HL-60 (cell line): ENCODE measurements at regions not wholly inside any gene's neighbourhood (a gene's known extent, or its start where the extent isn't known, plus 50 kb on each side); places are given as distances from the start of the nearest gene placed in this dataset.

ENCODE experiments used
- DNase-seq, 2 experiments: peaks; one replicate each; pipeline ENCODE4 v3.0.0-alpha.2; 2010 to 2020; ENCODE audit warnings: low read depth in 1 of 2, low spot score in 1 of 2
- H3K27ac ChIP-seq: fragments of 250-450 bp; sonication (Bioruptor Pico); replicated peaks from 2 replicates; pipeline ENCODE4 v1.5.1; 2020; ENCODE audit warnings: mild to moderate bottlenecking, moderate library complexity
- H3K27me3 ChIP-seq: fragments of 250-450 bp; sonication (Bioruptor Pico); 2 replicates; pipeline ENCODE4 v1.5.1; 2021; ENCODE audit warnings: mild to moderate bottlenecking, moderate library complexity; ENCODE audit not compliant: insufficient read depth, poor library complexity, severe bottlenecking
- H3K4me3 ChIP-seq: replicated peaks from 2 replicates; pipeline ENCODE4 v1.5.1; 2011; ENCODE audit warnings: mild to moderate bottlenecking, control low read depth, low read length; ENCODE audit not compliant: insufficient read depth
- GABPA ChIP-seq: IDR thresholded peaks from 2 replicates; pipeline ENCODE4 v1.6.1; 2012; ENCODE audit warnings: low read depth
- POLR2AphosphoS5 ChIP-seq: IDR thresholded peaks from 2 replicates; pipeline ENCODE4 v1.6.1; 2012; ENCODE audit warnings: low read depth
- SPI1 ChIP-seq: IDR thresholded peaks from 2 replicates; pipeline ENCODE4 v1.6.1; 2012; ENCODE audit warnings: low read depth, mild to moderate bottlenecking, borderline replicate concordance
- TF ChIP-seq, protein P1 (sequence below): IDR thresholded peaks from one replicate; pipeline ENCODE4 v1.5.1; 2011; ENCODE audit warnings: low read length, control low read depth, inconsistent platforms; ENCODE audit not compliant: insufficient read depth
- TF ChIP-seq, protein P2 (sequence below): IDR thresholded peaks from 2 replicates; pipeline ENCODE4 v1.6.1; 2012; ENCODE audit warnings: low read depth; ENCODE audit not compliant: insufficient replicate concordance

DNA sequence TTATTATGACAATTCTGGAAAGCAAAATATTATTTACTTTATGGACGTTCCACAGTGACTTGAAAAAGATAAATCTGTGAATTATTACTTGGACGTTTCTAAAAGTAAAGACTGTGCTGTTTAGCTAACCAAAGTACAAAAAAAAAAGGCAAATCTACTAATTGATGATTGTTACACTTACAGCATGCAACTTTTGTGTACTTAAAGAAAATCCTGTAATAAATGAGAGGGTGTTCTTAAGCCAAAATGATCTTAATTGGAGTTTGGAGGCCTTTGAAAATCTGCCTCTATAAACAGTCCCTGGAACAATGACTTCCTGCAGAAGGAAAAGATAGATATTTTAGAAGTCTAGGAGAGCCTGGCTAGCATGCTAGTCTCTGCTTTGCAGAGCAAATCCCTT lies 434.0 kb upstream of the SYT1 start:
- TF ChIP-seq SPI1: no peak
- TF ChIP-seq, protein P1, sequence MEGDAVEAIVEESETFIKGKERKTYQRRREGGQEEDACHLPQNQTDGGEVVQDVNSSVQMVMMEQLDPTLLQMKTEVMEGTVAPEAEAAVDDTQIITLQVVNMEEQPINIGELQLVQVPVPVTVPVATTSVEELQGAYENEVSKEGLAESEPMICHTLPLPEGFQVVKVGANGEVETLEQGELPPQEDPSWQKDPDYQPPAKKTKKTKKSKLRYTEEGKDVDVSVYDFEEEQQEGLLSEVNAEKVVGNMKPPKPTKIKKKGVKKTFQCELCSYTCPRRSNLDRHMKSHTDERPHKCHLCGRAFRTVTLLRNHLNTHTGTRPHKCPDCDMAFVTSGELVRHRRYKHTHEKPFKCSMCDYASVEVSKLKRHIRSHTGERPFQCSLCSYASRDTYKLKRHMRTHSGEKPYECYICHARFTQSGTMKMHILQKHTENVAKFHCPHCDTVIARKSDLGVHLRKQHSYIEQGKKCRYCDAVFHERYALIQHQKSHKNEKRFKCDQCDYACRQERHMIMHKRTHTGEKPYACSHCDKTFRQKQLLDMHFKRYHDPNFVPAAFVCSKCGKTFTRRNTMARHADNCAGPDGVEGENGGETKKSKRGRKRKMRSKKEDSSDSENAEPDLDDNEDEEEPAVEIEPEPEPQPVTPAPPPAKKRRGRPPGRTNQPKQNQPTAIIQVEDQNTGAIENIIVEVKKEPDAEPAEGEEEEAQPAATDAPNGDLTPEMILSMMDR: no peak
- TF ChIP-seq POLR2AphosphoS5: no peak
- no peak for TF ChIP-seq GABPA
- TF ChIP-seq, protein P2, sequence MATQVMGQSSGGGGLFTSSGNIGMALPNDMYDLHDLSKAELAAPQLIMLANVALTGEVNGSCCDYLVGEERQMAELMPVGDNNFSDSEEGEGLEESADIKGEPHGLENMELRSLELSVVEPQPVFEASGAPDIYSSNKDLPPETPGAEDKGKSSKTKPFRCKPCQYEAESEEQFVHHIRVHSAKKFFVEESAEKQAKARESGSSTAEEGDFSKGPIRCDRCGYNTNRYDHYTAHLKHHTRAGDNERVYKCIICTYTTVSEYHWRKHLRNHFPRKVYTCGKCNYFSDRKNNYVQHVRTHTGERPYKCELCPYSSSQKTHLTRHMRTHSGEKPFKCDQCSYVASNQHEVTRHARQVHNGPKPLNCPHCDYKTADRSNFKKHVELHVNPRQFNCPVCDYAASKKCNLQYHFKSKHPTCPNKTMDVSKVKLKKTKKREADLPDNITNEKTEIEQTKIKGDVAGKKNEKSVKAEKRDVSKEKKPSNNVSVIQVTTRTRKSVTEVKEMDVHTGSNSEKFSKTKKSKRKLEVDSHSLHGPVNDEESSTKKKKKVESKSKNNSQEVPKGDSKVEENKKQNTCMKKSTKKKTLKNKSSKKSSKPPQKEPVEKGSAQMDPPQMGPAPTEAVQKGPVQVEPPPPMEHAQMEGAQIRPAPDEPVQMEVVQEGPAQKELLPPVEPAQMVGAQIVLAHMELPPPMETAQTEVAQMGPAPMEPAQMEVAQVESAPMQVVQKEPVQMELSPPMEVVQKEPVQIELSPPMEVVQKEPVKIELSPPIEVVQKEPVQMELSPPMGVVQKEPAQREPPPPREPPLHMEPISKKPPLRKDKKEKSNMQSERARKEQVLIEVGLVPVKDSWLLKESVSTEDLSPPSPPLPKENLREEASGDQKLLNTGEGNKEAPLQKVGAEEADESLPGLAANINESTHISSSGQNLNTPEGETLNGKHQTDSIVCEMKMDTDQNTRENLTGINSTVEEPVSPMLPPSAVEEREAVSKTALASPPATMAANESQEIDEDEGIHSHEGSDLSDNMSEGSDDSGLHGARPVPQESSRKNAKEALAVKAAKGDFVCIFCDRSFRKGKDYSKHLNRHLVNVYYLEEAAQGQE: no peak
- H3K27me3 ChIP-seq: no peaks in the 10 kb centered on the region
- DNase-seq: no peak
- no peak overlapping the region for H3K27ac ChIP-seq
- H3K4me3 ChIP-seq: no peak overlapping the region

DNA sequence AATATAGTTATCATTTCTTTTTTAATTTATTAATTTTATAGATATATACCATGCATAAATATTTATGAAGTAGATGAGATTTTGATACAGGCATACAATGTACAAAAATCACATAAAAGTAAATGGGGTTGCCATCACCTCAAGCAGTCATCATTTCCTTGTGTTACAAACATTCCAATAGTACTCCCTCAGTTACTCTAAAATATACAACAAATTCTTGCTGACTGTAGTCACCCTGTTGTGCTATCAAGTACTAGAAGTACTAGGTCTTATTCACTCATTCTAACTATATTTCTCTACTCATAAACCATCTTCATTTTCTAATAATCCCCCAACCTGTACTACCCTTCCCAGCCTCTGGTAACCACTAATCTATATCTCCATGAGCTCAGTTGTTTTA lies 432.6 kb upstream of the SYT1 start:
- H3K4me3 ChIP-seq: no peak overlapping the region
- no peak overlapping the region for H3K27ac ChIP-seq
- no peak for DNase-seq
- no peak for TF ChIP-seq GABPA
- no peak for TF ChIP-seq SPI1
- TF ChIP-seq, protein P1: no peak
- TF ChIP-seq, protein P2: no peak
- no peak for TF ChIP-seq POLR2AphosphoS5
- H3K27me3 ChIP-seq: no peaks in the 10 kb centered on the region

DNA sequence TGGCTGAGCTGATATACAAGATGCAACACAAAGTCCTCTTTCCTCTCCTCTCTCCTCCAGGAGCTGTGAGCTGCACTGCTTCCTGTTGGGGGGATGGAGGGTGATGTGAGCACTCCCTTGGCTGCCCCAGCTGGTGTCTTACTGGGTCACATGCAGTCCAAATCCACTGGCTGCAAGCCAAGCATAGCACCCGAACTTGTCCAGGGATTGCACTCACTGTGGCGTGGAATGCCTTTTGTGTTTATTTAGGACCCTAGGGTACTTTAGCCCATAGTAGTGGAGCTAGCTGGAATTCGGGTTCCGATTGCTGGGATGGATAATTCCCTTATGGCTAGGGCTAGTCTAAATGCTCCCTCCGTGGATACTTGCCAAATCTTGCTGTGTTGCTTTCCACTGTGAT lies 424.9 kb upstream of the SYT1 start:
- Histone ChIP-seq H3K27ac (no peak overlapping the region), H3K27me3 (no peaks in the 10 kb centered on the region), H3K4me3 (no peak overlapping the region)
- no peak for DNase-seq
- TF ChIP-seq SPI1 (no peak), GABPA (no peak), POLR2AphosphoS5 (no peak)
- TF ChIP-seq, protein P2: no peak
- TF ChIP-seq, protein P1: no peak
